Suppressor macrophage treated with lipopolysaccharide for 1 hour (primary cell): ENCODE measurements at regions not wholly inside any gene's neighbourhood (a gene's known extent, or its start where the extent isn't known, plus 50 kb on each side); places are given as distances from the start of the nearest gene placed in this dataset.
A peak's percentile ranks its signal among the peaks of the same experiment; 100 is the strongest.

Experiments
- DNase-seq, 3 donors: peaks; one replicate each; pipeline ENCODE4 v3.0.0-alpha.2; 2020 to 2022

- no peak for DNase-seq
These were observed 170.3 kb downstream of the FOXL1 start for GRCh38 chr16:86748652-86749051.

GRCh38 chr16:86751076-86752030 lies 173.0 kb downstream of the FOXL1 start:
- DNase-seq: peak in 1 of 3 donors; percentile 3

- no peak for DNase-seq
These were observed 174.3 kb downstream of the FOXL1 start for GRCh38 chr16:86752582-86753175.

- no peak for DNase-seq
These were observed 175.1 kb downstream of the FOXL1 start for GRCh38 chr16:86753399-86753798.

- no peak for DNase-seq
These were observed 177.2 kb downstream of the FOXL1 start for GRCh38 chr16:86755571-86756006.

- no peak for DNase-seq
These were observed 178.7 kb downstream of the FOXL1 start for GRCh38 chr16:86756882-86757703.

GRCh38 chr16:86757704-86758040 lies 179.3 kb downstream of the FOXL1 start:
- DNase-seq: no peak

GRCh38 chr16:86758932-86759331 lies 180.6 kb downstream of the FOXL1 start:
- DNase-seq: no peak

GRCh38 chr16:86761111-86762031 lies 183.0 kb downstream of the FOXL1 start:
- DNase-seq: peak; percentile 46 to 70 (median 65)

- DNase-seq: no peak
These were observed 183.7 kb downstream of the FOXL1 start for GRCh38 chr16:86762095-86762494.

- DNase-seq: no peak
These were observed 185.5 kb downstream of the FOXL1 start for GRCh38 chr16:86763819-86764218.

- DNase-seq: no peak
These were observed 186.2 kb downstream of the FOXL1 start for GRCh38 chr16:86764551-86764950.

- no peak for DNase-seq
These were observed 187.2 kb downstream of the FOXL1 start for GRCh38 chr16:86765389-86766026.

GRCh38 chr16:86766700-86767099 lies 188.4 kb downstream of the FOXL1 start:
- DNase-seq: no peak

GRCh38 chr16:86768228-86768791 lies 190.0 kb downstream of the FOXL1 start:
- DNase-seq: no peak

GRCh38 chr16:86768999-86769398 lies 190.7 kb downstream of the FOXL1 start:
- DNase-seq: no peak

- no peak for DNase-seq
These were observed 193.4 kb downstream of the FOXL1 start for GRCh38 chr16:86771506-86772460.

GRCh38 chr16:86772671-86773353 lies 194.5 kb downstream of the FOXL1 start:
- no peak for DNase-seq

- DNase-seq: no peak
These were observed 195.0 kb downstream of the FOXL1 start for GRCh38 chr16:86773354-86773715.

- DNase-seq: no peak
These were observed 196.6 kb downstream of the FOXL1 start for GRCh38 chr16:86774931-86775330.
